ENCODE measurements at regions not wholly inside any gene's neighbourhood (a gene's known extent, or its start where the extent isn't known, plus 50 kb on each side); places are given as distances from the start of the nearest gene placed in this dataset.

DNA sequence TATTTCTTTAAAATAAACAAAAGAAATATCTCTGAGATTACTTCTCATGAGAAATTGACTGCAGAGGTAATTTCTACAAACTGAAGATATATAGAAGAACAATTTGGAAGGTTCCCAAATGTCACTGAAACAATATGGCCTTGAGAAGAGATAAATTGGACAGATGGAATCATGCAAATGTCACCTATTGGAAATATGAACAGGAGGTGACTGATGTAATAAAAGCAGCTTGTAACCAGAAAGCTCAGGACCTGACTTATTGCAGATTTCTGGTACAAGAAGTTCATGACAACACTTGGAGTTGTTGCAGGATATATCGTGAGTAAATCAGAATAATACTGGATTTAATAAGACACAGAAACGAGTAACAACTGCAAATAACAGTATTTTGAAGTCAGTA, 93.3 kb upstream of the TRHDE start:
- TF ChIP-seq EZH2 (IDR thresholded peaks at IDR 0.05; ENCODE audit: insufficient read depth, poor library complexity, severe bottlenecking) (no peak), EZH2phosphoT487 (IDR thresholded peaks at IDR 0.05; ENCODE audit: insufficient read depth, low read depth) (no peak)

Data from GM23248 (cell line).